ENCODE measurements at regions not wholly inside any gene's neighbourhood (a gene's known extent, or its start where the extent isn't known, plus 50 kb on each side); places are given as distances from the start of the nearest gene placed in this dataset.

DNA sequence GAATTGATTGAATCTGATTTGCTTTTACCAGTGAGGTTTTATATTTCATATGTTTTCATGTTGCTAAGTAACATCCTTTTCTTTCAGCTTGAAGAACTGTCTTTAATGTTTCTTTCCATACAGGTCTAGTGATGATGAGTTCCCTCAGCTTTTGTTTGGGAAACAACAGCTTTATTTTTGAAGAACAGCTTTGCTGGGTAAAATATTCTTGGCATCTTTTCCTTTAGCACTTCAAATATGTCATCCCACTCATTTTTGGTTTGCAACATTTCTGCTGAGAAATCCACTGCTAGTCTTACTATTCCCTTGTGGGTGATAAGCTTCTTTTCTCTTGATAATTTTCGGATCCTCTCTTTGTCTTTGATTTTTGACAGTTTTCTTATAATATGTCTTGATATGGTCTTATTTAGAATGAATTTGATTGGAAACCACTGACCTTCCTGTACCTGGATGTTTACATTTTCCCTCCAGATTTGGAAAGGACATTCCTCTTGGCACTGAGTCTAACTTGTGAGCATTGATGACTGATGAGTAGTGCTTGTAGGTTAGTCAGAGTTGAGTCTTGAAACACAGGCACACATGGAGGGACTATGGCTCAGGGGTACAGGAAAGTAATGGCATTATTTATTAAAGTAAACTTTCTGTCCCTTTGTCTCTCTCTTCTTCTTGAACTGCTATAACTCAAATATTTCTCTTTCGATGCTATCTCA lies 220.3 kb downstream of the SPATA31D1 start:
- ATAC-seq, result no peak
- no peak overlapping the region for H3K4me3 Mint-ChIP-seq
- H3K27ac Mint-ChIP-seq, result no peak overlapping the region
- H3K27me3 Mint-ChIP-seq, result peaks cover 0 to 9% (median 0%) of the 10 kb centered on the region in 5 donors
- peaks cover 4 to 21% (median 10%) of the 10 kb centered on the region in 9 donors for H3K9me3 Mint-ChIP-seq
- POLR2A ChIA-PET, result no interaction called here
- no peaks in the 10 kb centered on the region for H3K36me3 Mint-ChIP-seq
- peaks cover 0 to 8% (median 0%) of the 10 kb centered on the region in 4 donors for H3K4me1 Mint-ChIP-seq
- no peak for DNase-seq

DNA sequence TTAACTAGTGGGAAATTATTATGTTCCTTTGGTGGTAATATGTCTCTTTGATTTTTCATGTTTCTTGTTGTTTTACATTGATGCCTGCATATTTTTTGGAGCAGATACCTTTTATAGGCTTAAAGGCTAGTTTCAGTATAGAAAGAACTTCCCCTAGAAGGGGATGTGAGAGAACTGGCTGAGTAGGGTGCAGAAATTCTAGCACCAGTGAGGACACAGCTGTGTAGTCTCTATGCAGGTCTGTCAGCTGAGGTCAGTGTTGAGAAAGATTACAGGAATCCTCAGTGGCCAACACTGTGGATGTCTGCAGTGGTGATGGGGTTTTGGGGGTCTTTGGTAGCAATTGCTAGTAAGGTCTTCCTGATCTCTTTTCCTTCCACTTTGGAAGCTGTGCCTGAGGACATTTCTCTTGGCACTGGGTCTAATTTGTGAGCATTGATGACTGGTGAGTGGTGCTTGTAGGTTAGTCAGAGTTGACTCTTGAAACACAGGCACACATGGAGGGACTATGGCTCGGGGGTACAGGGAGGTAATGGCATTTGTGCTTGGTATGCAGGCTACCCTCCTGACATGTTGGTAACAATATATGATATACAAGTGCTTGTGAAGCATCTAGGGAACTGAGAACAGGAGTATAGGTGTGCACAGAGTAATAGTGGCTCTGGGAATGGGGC lies 221.4 kb downstream of the SPATA31D1 start:
- ATAC-seq (no peak), DNase-seq (no peak)
- POLR2A ChIA-PET, result no interaction called here
- peaks cover 4 to 21% (median 10%) of the 10 kb centered on the region in 9 donors for H3K9me3 Mint-ChIP-seq
- no peak overlapping the region for H3K27ac Mint-ChIP-seq
- H3K27me3 Mint-ChIP-seq, result peaks cover 0 to 9% (median 0%) of the 10 kb centered on the region in 5 donors
- H3K4me3 Mint-ChIP-seq, result no peak overlapping the region
- H3K4me1 Mint-ChIP-seq, result peaks cover 0 to 8% (median 0%) of the 10 kb centered on the region in 4 donors
- no peaks in the 10 kb centered on the region for H3K36me3 Mint-ChIP-seq

DNA sequence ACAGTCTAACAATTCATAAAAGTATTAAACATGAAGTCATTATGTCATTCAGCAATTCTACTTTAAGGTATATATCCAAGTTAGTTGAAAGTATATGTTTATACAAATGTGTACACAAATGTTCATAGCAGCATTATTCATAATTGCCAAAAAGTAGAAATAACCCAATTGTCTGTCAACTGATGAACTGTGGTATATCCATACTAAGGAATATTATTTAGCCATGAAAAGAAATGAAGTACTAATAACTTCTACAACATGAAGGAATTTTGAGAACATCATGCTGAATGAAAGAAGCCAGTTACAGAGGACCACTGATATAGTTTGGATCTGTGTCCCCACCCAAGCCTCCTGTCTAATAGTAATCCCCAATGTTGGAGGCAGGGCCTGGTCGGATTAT lies 224.3 kb downstream of the SPATA31D1 start:
- DNase-seq (no peak), ATAC-seq (no peak)
- H3K36me3 Mint-ChIP-seq, result no peaks in the 10 kb centered on the region
- H3K9me3 Mint-ChIP-seq, result peaks cover 1 to 28% (median 10%) of the 10 kb centered on the region in 9 donors
- H3K27me3 Mint-ChIP-seq, result peaks cover 0 to 11% (median 3%) of the 10 kb centered on the region in 5 donors
- no peak overlapping the region for H3K4me3 Mint-ChIP-seq
- POLR2A ChIA-PET, result no interaction called here
- no peak overlapping the region for H3K27ac Mint-ChIP-seq
- H3K4me1 Mint-ChIP-seq, result peaks cover 0 to 8% (median 0%) of the 10 kb centered on the region in 4 donors

DNA sequence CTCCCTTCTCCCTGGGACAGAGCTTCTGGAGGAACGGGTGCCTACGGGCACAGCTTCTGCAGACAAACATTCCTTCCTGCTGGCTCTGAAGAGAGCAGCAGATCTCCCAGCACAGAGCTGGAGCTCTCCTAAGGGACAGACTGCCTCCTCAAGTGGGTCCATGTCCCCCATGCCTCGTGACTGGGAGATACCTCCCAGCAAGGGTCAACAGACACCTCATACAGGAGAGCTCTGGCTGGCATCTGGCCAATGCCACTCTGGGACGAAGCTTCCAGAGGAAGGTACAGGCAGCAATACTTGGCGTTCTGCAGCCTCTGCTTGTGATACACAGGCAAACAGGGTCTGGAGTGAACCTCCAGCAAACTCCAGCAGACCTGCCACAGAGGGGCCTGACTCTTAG lies 227.9 kb downstream of the SPATA31D1 start:
- no peaks in the 10 kb centered on the region for H3K36me3 Mint-ChIP-seq
- no peak overlapping the region for H3K4me3 Mint-ChIP-seq
- no peak overlapping the region for H3K27ac Mint-ChIP-seq
- POLR2A ChIA-PET, result no interaction called here
- H3K9me3 Mint-ChIP-seq, result peaks cover 0 to 23% (median 7%) of the 10 kb centered on the region in 9 donors
- H3K4me1 Mint-ChIP-seq, result no peaks in the 10 kb centered on the region
- no peak for ATAC-seq
- peaks cover 0 to 9% (median 3%) of the 10 kb centered on the region in 5 donors for H3K27me3 Mint-ChIP-seq
- no peak for DNase-seq

DNA sequence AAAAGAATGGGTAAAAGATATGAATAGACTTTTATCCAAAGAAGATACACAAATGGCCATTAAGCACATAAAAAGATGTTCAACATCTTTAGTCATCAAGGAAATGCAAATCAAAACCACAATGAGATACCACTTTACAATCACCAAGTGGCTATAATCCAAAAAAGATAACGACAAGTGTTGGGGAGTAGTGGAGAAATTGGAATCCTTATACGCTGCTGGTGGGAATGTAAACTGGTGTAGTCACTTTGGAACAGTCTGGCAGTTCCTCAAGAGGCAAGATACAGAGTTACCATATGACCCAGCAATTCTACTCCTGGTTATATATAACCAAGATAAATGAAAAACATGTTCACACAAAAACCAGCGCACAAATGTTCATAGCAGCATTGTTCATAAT lies 234.9 kb downstream of the SPATA31D1 start:
- Mint-ChIP-seq H3K4me3 (no peak overlapping the region), H3K27ac (no peak overlapping the region), H3K4me1 (no peaks in the 10 kb centered on the region), H3K36me3 (no peaks in the 10 kb centered on the region), H3K9me3 (peaks cover 0 to 29% (median 4%) of the 10 kb centered on the region in 9 donors), H3K27me3 (peaks cover 0 to 4% (median 0%) of the 10 kb centered on the region in 5 donors)
- POLR2A ChIA-PET, result no interaction called here
- DNase-seq (no peak), ATAC-seq (no peak)

DNA sequence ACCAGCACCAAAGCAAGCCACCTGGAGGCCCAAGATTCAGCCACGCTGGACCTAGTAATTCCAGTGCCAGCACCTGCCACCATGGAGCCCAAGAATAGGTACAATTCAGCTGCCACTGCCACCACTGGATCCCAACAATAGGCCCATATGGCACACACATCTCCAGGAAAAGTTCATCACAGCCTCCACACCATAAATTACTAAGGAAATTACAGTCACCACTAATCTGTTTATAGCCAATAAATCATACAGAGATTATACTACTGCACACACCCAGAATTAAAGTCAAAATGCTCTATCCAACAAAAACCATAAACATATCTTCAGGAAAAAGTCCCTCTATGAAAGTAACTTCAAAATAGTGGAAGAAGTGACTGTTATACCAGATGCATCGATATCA lies 242.8 kb downstream of the SPATA31D1 start:
- DNase-seq (no peak), ATAC-seq (no peak)
- H3K27ac Mint-ChIP-seq, result no peak overlapping the region
- POLR2A ChIA-PET, result no interaction called here
- peaks cover 10 to 42% (median 31%) of the 10 kb centered on the region in 9 donors for H3K9me3 Mint-ChIP-seq
- peaks cover 0 to 5% (median under 1%) of the 10 kb centered on the region in 4 donors for H3K4me1 Mint-ChIP-seq
- no peak overlapping the region for H3K4me3 Mint-ChIP-seq
- H3K27me3 Mint-ChIP-seq, result peaks cover 0 to 4% (median 0%) of the 10 kb centered on the region in 5 donors
- H3K36me3 Mint-ChIP-seq, result peaks cover 0 to 13% (median 4%) of the 10 kb centered on the region in 3 donors

DNA sequence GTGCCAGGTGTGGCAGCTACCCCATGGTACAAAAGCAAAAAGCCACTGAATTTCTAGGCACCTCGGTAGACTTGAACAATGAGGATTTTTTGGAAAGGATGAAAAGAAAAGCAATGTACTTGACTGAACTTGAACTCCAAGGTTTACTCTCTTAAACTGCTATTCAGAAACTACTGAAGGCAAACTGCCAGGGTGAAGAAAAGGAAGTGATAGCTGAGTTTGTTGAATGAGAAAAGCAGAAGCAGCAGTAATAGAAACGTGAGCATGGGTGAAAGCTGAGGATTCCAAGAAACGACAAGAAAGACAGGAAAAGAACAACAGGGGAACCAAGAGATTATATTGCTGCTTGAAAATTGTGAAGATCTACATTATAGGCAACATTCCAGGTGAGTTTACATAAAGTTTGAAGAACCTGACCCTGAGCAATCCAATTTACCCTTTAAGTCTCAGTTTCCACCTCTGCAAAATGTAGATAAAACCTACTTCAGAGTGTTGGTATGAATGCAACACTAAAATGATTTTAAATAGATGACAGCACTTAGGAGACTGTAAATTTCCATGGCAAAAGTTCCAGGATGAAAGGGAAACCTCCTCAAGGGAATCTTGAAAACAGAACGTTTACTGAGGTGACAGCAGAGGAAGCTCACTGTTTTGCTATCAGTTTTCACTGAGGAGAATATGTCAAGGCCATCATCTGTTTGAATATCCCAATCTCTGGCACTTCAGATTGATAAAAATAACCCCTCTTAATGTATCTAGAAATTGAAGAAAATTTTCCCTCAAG lies 245.8 kb downstream of the SPATA31D1 start:
- DNase-seq (no peak), ATAC-seq (no peak)
- Mint-ChIP-seq H3K27me3 (no peaks in the 10 kb centered on the region), H3K4me1 (peaks cover 0 to 5% (median under 1%) of the 10 kb centered on the region in 4 donors), H3K9me3 (peaks cover 8 to 64% (median 26%) of the 10 kb centered on the region in 9 donors), H3K36me3 (peaks cover 0 to 13% (median 4%) of the 10 kb centered on the region in 3 donors), H3K4me3 (no peak overlapping the region), H3K27ac (no peak overlapping the region)
- POLR2A ChIA-PET, result no interaction called here

DNA sequence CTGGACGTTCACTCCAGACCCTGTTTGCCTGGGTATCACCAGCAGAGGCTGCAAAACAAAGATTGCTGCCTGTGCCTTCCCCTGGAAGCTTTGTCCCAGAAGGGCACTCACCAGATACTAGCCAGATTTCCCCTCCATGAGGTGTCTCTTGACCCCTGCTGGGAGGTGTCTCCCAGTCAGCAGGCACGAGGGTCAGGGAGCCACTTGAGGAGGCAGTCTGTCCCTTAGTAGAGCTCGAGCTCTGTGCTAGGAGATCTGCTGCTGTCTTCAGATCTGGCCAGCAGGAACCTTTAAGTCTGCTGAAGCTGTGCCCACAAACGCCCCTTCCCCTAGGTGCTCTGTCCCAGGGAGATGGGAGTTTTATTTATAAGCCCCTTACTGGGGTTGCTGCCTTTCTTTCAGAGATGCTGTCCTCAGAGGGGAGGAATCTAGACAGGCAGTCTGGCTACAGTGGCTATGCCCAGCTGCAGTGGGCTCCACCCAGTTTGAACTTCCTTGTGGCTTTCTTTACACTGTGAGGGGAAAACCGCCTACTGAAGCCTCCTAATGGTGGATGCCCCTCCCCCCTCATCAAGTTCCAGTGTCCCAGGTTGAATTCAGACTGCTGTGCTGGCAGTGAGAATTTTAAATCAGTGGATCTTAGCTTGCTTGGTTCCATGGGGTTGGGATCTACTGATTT lies 253.9 kb downstream of the SPATA31D1 start:
- peaks cover 0 to 8% (median 0%) of the 10 kb centered on the region in 3 donors for H3K36me3 Mint-ChIP-seq
- H3K4me3 Mint-ChIP-seq, result no peak overlapping the region
- H3K4me1 Mint-ChIP-seq, result peaks cover 0 to 9% (median 0%) of the 10 kb centered on the region in 4 donors
- peaks cover 7 to 58% (median 27%) of the 10 kb centered on the region in 9 donors for H3K9me3 Mint-ChIP-seq
- H3K27ac Mint-ChIP-seq, result no peak overlapping the region
- POLR2A ChIA-PET, result no interaction called here
- no peak for ATAC-seq
- no peak for DNase-seq
- H3K27me3 Mint-ChIP-seq, result no peaks in the 10 kb centered on the region

DNA sequence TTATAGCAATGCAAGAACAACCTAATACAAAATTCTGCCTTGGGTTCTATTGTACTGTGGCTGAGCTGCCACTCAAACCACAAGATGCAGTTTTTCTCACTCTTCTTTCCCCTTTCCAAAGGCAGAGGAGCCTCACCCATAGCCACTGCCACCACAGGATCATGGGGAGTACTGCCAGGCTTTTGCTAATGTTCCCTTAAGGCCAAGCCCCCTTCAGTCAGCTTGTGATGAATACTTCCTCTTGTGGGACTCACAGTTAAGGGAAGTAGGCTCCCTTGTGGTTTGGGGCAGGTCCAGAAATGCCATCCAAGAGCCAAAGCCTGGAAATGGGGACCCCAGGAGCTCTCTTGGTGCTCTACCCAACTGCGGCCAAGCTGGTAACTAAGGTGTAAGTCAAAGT lies 258.7 kb downstream of the SPATA31D1 start:
- H3K36me3 Mint-ChIP-seq, result no peaks in the 10 kb centered on the region
- no peak overlapping the region for H3K27ac Mint-ChIP-seq
- peaks cover 0 to 12% (median 5%) of the 10 kb centered on the region in 9 donors for H3K9me3 Mint-ChIP-seq
- POLR2A ChIA-PET, result no interaction called here
- peaks cover 0 to 3% (median 0%) of the 10 kb centered on the region in 5 donors for H3K27me3 Mint-ChIP-seq
- no peak for ATAC-seq
- DNase-seq, result no peak
- no peak overlapping the region for H3K4me3 Mint-ChIP-seq
- peaks cover 0 to 6% (median 0%) of the 10 kb centered on the region in 4 donors for H3K4me1 Mint-ChIP-seq

DNA sequence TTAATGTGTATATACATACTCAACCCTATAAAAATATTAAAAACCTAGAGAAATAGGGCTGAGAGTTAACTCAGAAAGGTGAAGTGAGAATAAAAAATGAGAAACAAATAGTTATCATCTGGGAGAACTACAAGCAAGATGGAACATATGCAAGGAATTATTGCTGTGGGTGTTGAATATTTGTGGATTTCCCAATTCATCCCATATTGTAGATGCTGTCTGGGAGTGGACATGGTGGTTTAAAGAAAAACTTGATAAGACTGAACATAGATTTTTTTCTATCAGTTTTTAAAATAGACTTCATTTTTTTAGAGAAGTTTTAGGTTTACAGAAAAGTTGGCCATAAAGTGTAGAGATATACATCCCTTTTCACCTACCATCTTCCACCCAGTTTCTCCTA lies 263.5 kb downstream of the SPATA31D1 start:
- no peak overlapping the region for H3K4me3 Mint-ChIP-seq
- H3K27ac Mint-ChIP-seq, result no peak overlapping the region
- no peak for ATAC-seq
- POLR2A ChIA-PET, result no interaction called here
- no peak for DNase-seq
- H3K36me3 Mint-ChIP-seq, result no peaks in the 10 kb centered on the region
- H3K27me3 Mint-ChIP-seq, result peaks cover 0 to 3% (median 0%) of the 10 kb centered on the region in 5 donors
- H3K4me1 Mint-ChIP-seq, result peaks cover 0 to 3% (median 0%) of the 10 kb centered on the region in 4 donors
- peaks cover 0 to 10% (median 0%) of the 10 kb centered on the region in 9 donors for H3K9me3 Mint-ChIP-seq

DNA sequence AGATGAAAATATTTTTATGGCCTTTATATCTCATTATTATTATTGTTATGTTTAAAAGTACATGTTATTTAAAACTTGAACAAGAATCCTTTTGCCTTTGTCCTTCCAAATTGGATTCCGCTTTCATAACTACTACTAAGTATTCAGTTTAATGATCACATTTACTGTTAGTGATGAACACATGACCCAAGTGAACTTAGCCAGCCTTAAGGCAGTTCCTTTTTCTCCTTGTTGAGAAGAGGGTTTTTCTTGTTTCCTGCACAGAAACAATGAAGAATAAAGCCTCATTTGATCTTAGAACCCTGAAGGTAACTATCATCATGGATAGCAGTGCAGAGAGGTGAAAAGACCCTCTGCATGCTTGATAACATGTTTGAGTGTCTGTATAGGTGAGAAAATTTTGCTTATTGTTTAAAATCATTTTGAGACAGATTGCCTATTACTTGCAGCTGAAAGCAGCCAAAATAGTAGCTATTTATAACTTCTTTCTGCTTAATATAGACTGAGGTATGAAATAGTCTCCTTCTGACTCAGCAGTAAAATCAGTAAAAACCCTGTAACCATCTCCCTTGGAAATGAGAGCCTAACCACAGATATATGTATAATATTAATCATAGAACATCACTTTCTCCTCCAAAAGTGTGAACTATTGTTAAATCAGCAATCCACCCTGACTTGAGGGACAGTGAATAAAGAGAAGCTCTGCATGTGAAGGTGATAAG lies 266.2 kb downstream of the SPATA31D1 start:
- H3K4me3 Mint-ChIP-seq, result no peak overlapping the region
- no peak overlapping the region for H3K27ac Mint-ChIP-seq

More for the DNA sequence above, 266.2 kb downstream of the SPATA31D1 start:
- ATAC-seq, result no peak
- Mint-ChIP-seq H3K27me3 (no peaks in the 10 kb centered on the region), H3K4me1 (no peaks in the 10 kb centered on the region), H3K36me3 (no peaks in the 10 kb centered on the region), H3K9me3 (peaks cover 0 to 8% (median 0%) of the 10 kb centered on the region in 9 donors)
- no peak for DNase-seq
- POLR2A ChIA-PET, result no interaction called here
